ENCODE measurements at regions not wholly inside any gene's neighbourhood (a gene's known extent, or its start where the extent isn't known, plus 50 kb on each side); places are given as distances from the start of the nearest gene placed in this dataset.

DNA sequence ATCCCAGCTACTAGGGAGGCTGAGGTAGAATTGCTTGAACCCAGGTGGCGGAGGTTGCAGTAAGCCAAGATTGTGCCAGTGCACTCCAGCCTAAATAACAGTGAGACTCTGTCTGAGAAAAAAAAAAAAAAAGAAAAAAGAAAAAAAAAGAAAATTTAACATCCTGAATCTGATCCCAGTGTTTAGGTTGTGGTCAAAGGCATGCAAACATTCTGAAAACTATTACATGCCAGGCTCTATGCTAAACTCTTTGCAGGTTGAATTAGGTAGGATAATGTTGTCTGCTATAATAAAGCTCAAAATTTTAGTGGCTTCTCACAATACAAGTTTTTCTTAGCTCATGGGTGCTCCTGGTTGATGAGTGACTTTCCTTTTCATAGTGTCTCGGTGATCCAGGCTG lies 367.4 kb downstream of the PSAT1 start:
- DNase-seq (ENCODE audit: low read depth) = no peak
- TF ChIP-seq, protein P1, sequence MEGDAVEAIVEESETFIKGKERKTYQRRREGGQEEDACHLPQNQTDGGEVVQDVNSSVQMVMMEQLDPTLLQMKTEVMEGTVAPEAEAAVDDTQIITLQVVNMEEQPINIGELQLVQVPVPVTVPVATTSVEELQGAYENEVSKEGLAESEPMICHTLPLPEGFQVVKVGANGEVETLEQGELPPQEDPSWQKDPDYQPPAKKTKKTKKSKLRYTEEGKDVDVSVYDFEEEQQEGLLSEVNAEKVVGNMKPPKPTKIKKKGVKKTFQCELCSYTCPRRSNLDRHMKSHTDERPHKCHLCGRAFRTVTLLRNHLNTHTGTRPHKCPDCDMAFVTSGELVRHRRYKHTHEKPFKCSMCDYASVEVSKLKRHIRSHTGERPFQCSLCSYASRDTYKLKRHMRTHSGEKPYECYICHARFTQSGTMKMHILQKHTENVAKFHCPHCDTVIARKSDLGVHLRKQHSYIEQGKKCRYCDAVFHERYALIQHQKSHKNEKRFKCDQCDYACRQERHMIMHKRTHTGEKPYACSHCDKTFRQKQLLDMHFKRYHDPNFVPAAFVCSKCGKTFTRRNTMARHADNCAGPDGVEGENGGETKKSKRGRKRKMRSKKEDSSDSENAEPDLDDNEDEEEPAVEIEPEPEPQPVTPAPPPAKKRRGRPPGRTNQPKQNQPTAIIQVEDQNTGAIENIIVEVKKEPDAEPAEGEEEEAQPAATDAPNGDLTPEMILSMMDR (IDR thresholded peaks at IDR 0.05; ENCODE audit: low read depth, low read length, missing control alignments) = no peak
- no peak overlapping the region for H3K4me3 ChIP-seq (ENCODE audit: low read depth, low read length)

DNA sequence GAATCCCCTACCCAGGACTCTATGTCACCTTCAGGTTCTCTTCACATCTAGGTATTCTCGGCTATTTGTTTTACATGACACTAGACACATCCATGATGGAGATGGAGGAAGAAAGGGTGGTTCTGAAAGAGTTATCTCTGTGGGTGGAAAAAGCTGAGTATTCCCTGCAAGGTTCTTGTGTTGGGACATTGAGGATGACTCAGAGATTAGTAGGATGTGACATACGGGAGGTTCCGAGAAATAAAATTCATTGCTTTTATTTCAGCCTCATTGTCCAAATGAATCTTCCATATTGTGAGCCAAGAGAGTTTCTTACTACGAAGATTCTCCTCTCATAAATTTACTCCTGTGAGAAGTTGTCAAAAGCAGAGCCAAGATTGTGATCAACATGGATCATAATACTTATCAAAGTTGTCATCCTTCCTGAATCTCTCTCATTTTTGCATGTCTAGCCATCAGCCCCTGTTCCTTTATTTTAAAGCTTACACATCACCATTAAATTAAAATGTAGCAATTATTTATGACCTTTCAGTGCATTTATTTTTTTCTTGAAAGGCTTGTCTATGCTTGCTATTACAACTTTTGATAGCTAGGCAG lies 370.0 kb downstream of the PSAT1 start:
- DNase-seq (ENCODE audit: low read depth) = no peak
- no peak overlapping the region for H3K4me3 ChIP-seq (ENCODE audit: low read depth, low read length)
- TF ChIP-seq, protein P1 (IDR thresholded peaks at IDR 0.05; ENCODE audit: low read depth, low read length, missing control alignments) = no peak

DNA sequence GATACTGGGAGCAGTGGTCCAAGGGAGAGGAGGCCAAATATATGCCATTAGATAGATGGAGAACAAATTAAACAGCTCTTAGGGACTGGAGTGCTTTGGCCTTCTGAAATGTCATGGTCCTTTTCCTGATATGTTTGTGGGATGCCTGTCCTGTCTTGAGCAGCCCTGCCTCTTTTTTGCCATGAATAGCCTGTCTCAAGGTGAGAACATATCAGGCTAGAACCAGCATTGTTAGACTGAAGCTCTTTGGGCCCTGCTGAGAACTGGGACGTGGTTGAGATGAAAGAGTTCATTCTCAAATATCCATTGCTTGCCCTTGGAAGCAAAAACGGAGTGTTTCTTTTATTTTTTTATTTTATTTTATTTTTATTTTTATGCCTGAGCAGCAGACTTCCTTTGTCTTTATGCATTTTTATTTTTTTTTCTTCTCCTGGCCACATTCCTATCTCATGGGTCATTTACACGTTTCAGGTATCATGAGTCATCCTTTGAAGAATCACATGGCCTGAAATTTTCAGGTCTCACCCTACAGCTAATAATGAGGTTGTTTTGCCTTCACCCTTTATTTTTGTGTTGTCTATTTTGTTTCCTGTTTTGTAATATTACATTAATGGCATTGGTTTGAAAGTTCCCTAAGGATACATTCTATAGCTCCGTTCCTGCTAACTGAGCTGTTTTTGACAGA lies 371.4 kb downstream of the PSAT1 start:
- H3K4me3 ChIP-seq (ENCODE audit: low read depth, low read length) = no peak overlapping the region
- DNase-seq (ENCODE audit: low read depth) = no peak
- TF ChIP-seq, protein P1 (IDR thresholded peaks at IDR 0.05; ENCODE audit: low read depth, low read length, missing control alignments) = no peak

DNA sequence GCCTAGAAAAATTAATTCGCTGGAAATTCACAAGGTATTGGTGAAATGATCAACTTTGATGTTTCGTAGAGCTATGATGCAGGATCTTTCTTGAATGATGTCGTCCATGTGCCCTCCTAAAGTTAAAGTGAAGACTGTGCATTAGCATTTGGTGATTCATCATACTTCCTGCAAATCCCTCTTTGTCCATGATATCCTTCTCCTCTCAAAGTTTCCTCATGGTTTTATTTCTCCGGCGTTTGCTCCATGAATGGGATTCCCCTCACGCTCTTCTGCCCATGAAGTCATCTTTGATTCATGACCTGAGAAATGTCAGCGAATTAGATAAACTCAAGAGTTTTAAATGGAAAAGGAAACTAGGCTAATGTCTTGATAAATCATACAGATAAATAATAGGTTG lies 372.7 kb downstream of the PSAT1 start:
- TF ChIP-seq, protein P1 (IDR thresholded peaks at IDR 0.05; ENCODE audit: low read depth, low read length, missing control alignments) = no peak
- H3K4me3 ChIP-seq (ENCODE audit: low read depth, low read length) = no peak overlapping the region
- no peak for DNase-seq (ENCODE audit: low read depth)

DNA sequence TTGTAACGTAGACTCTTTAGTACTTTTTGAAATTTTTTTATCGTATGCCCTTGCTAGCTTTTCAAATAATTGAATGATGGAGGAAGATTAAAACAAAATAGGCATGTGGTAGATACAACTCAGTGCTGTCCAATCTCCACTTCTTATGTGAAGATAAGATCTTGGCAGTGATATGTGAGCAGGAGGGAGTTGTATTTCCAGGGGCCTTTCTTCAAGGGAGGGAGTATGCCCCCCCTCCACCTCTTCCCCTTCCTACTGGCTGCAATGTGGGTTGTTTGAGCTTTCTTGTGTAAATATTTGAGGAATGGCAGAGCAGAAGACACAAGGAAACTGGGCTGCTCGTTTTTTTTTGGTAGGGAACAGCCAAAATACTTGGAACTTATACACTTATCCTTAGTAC lies 374.9 kb downstream of the PSAT1 start:
- TF ChIP-seq, protein P1 (IDR thresholded peaks at IDR 0.05; ENCODE audit: low read depth, low read length, missing control alignments) = no peak
- DNase-seq (ENCODE audit: low read depth) = no peak
- no peak overlapping the region for H3K4me3 ChIP-seq (ENCODE audit: low read depth, low read length)

DNA sequence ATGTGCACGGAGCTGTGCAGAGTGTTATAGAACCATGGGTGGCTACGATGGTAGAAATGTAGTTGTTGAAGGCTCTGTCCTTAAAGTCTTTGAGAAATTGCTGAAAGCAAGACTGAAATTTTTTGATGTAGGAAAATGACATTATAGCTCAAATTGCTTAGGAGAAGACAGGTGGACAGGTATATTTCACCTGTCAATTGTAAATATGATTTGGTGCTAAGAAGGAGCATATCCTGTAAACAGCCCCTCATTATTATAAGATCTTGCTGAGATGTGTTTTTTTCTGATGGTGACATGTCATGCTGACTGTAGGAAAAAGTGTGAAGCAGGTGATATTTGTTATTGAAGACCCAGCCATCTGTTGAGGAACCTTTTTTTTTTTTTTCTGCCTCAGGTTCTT lies 377.9 kb downstream of the PSAT1 start:
- H3K4me3 ChIP-seq (ENCODE audit: low read depth, low read length) = no peak overlapping the region
- DNase-seq (ENCODE audit: low read depth) = no peak
- TF ChIP-seq, protein P1 (IDR thresholded peaks at IDR 0.05; ENCODE audit: low read depth, low read length, missing control alignments) = no peak

DNA sequence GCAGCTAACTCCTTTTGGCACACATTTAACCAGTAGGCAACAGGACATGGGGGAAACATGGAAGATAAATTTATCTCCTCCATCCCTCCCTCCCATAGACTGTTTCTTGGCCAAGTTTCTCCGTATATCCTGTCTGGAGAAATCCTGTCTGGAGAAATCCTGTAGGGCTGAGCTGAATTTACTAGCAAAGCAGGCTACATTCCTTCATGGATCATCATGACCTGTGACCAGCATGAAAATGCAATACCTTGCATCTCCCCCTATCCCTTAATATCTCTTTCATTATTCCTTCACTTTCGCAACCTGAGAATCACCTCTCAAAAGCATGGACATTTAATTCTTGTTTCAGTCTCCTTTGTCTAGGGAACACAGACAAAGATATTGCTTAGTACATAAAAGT lies 379.1 kb downstream of the PSAT1 start:
- TF ChIP-seq, protein P1 (IDR thresholded peaks at IDR 0.05; ENCODE audit: low read depth, low read length, missing control alignments) = no peak
- no peak for DNase-seq (ENCODE audit: low read depth)
- no peak overlapping the region for H3K4me3 ChIP-seq (ENCODE audit: low read depth, low read length)
